Tibial nerve (tissue), 3 donors: ENCODE measurements at regions not wholly inside any gene's neighbourhood (a gene's known extent, or its start where the extent isn't known, plus 50 kb on each side); places are given as distances from the start of the nearest gene placed in this dataset.

Source experiments
- POLR2A ChIP-seq, 2 donors: fragments of 450-650 bp; IDR thresholded peaks; one replicate each; pipeline ENCODE4 v1.6.1; 2017; ENCODE audit warnings: antibody characterized with exemption in 2 of 2, mild to moderate bottlenecking in 2 of 2, moderate library complexity in 2 of 2
- TF ChIP-seq, protein P1 (sequence below), 5 experiments: fragments of 200-600 bp in 3 of 5; fragments of 450-650 bp in 2 of 5; sonication (generic) in 3 of 5; IDR thresholded peaks; one replicate each; pipeline ENCODE4 v1.5.1; 2016 to 2019; ENCODE audit warnings: antibody characterized with exemption in 5 of 5, mild to moderate bottlenecking in 3 of 5, moderate library complexity in 2 of 5

GRCh38 chr7:126222782-126223181 is 1030.0 kb downstream of the GRM8 start:
- TF ChIP-seq, protein P1, sequence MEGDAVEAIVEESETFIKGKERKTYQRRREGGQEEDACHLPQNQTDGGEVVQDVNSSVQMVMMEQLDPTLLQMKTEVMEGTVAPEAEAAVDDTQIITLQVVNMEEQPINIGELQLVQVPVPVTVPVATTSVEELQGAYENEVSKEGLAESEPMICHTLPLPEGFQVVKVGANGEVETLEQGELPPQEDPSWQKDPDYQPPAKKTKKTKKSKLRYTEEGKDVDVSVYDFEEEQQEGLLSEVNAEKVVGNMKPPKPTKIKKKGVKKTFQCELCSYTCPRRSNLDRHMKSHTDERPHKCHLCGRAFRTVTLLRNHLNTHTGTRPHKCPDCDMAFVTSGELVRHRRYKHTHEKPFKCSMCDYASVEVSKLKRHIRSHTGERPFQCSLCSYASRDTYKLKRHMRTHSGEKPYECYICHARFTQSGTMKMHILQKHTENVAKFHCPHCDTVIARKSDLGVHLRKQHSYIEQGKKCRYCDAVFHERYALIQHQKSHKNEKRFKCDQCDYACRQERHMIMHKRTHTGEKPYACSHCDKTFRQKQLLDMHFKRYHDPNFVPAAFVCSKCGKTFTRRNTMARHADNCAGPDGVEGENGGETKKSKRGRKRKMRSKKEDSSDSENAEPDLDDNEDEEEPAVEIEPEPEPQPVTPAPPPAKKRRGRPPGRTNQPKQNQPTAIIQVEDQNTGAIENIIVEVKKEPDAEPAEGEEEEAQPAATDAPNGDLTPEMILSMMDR (IDR thresholded peaks at IDR 0.05), result no peak
- TF ChIP-seq POLR2A (IDR thresholded peaks at IDR 0.05), result no peak
